Type B pancreatic cell (in vitro differentiated cells): ENCODE measurements at regions not wholly inside any gene's neighbourhood (a gene's known extent, or its start where the extent isn't known, plus 50 kb on each side); places are given as distances from the start of the nearest gene placed in this dataset.

Experiments used
- DNase-seq: peaks from one replicate; pipeline ENCODE4 v3.0.0; 2021; ENCODE audit warnings: mixed read lengths; ENCODE audit not compliant: unreplicated experiment; ENCODE audit errors: extremely low spot score
- H3K27ac Mint-ChIP-seq: 2 replicates; pipeline ENCODE4 v1.8.0; 2021; ENCODE audit warnings: mild to moderate bottlenecking, mixed read lengths
- H3K27me3 Mint-ChIP-seq: 2 replicates; pipeline ENCODE4 v1.8.0; 2021; ENCODE audit warnings: mixed read lengths
- H3K36me3 Mint-ChIP-seq: 2 replicates; pipeline ENCODE4 v1.8.0; 2021; ENCODE audit warnings: mixed read lengths
- H3K4me1 Mint-ChIP-seq: one replicate; pipeline ENCODE4 v1.8.0; 2021; ENCODE audit warnings: mixed read lengths; ENCODE audit not compliant: unreplicated experiment
- H3K4me3 Mint-ChIP-seq: 2 replicates; pipeline ENCODE4 v1.8.0; 2021; ENCODE audit warnings: mild to moderate bottlenecking, mixed read lengths
- H3K9me3 Mint-ChIP-seq: 2 replicates; pipeline ENCODE4 v1.8.0; 2021; ENCODE audit warnings: mixed read lengths
- TF ChIP-seq, protein P1 (sequence below): fragments of 200-600 bp; sonication (generic); conservative IDR thresholded peaks from 2 replicates; pipeline ENCODE4 v1.5.0; 2021; ENCODE audit warnings: antibody characterized with exemption, mild to moderate bottlenecking

DNA sequence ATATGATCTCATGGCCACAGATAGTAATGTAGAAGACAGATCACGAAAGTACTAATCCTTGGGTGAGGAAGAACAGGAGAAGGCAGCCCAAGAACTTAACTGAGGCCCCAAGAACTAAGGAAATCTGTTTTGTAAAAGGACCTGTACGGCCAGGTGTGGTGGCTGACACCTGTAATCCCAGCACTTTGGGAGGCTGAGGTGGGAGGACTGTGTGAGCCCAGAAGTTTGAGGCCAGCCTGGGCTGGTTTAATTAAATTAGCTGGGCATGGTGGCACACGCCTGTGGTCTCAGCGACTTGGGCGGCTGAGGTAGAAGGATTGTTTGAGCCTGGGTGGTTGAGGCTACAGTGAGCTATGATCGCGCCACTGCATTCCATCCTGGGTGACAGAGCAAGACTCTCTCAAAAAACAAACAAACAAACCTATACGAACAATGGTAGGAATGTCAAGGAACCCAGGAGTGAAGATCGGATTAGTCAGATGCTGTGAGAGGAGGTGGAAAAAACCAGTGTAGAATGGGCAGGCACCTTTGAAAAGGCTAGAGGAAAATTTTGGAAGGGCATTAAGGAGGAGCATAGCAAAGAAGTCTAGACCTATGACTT lies 283.8 kb upstream of the DMRT1 start:
- H3K27me3 Mint-ChIP-seq = no peaks in the 10 kb centered on the region
- no peak overlapping the region for H3K27ac Mint-ChIP-seq
- no peak overlapping the region for H3K4me3 Mint-ChIP-seq
- DNase-seq = no peak
- H3K36me3 Mint-ChIP-seq = no peaks in the 10 kb centered on the region
- TF ChIP-seq, protein P1, sequence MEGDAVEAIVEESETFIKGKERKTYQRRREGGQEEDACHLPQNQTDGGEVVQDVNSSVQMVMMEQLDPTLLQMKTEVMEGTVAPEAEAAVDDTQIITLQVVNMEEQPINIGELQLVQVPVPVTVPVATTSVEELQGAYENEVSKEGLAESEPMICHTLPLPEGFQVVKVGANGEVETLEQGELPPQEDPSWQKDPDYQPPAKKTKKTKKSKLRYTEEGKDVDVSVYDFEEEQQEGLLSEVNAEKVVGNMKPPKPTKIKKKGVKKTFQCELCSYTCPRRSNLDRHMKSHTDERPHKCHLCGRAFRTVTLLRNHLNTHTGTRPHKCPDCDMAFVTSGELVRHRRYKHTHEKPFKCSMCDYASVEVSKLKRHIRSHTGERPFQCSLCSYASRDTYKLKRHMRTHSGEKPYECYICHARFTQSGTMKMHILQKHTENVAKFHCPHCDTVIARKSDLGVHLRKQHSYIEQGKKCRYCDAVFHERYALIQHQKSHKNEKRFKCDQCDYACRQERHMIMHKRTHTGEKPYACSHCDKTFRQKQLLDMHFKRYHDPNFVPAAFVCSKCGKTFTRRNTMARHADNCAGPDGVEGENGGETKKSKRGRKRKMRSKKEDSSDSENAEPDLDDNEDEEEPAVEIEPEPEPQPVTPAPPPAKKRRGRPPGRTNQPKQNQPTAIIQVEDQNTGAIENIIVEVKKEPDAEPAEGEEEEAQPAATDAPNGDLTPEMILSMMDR = no peak
- H3K9me3 Mint-ChIP-seq = no peaks in the 10 kb centered on the region
- peaks cover 22% of the 10 kb centered on the region for H3K4me1 Mint-ChIP-seq

DNA sequence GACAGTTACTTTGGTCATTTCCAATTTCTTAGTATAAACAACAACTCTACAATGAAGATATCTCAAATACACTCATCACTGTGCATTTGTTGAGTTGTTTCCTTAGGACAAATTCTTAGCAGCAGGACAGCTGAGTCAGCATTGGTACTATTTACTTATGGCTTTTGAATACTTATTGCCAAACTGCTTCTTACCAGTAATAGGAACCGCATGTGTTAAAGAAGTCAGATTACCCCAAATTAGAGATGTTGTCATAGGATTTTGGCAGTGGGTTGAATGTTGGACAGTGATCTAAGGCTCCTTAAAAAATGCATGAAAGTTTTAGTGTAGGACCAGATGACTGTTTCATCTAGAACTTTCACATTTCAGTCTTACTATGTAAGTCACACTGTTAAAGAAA lies 280.1 kb upstream of the DMRT1 start:
- Mint-ChIP-seq H3K27ac (peak overlapping the region; percentile 9), H3K36me3 (peaks cover 7% of the 10 kb centered on the region), H3K27me3 (no peaks in the 10 kb centered on the region), H3K4me3 (no peak overlapping the region), H3K9me3 (no peaks in the 10 kb centered on the region), H3K4me1 (peaks cover 32% of the 10 kb centered on the region)
- TF ChIP-seq, protein P1 = no peak
- DNase-seq = no peak

DNA sequence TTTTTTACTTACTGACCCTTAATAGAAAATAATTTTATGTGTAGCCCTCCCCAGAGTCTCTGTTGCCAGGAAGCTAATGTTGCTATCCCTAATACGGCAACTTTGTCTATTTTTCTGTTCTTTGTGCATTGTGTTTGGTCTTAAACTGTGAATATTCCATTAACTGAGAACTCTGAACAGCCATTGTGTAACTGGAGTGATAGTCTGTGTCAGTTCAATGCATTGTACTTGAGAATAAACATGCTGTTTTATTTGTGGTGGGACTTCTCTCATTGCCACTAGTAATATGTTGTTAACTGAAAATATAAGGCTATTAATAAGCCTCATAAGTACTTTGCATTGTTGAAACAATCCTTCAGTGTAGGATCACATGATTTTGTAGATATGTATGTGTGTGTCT lies 278.3 kb upstream of the DMRT1 start:
- H3K36me3 Mint-ChIP-seq = peaks cover 24% of the 10 kb centered on the region
- H3K9me3 Mint-ChIP-seq = peaks cover 13% of the 10 kb centered on the region
- TF ChIP-seq, protein P1 = no peak
- H3K4me3 Mint-ChIP-seq = no peak overlapping the region
- no peaks in the 10 kb centered on the region for H3K27me3 Mint-ChIP-seq
- H3K4me1 Mint-ChIP-seq = peaks cover 44% of the 10 kb centered on the region
- H3K27ac Mint-ChIP-seq = no peak overlapping the region
- DNase-seq = no peak

DNA sequence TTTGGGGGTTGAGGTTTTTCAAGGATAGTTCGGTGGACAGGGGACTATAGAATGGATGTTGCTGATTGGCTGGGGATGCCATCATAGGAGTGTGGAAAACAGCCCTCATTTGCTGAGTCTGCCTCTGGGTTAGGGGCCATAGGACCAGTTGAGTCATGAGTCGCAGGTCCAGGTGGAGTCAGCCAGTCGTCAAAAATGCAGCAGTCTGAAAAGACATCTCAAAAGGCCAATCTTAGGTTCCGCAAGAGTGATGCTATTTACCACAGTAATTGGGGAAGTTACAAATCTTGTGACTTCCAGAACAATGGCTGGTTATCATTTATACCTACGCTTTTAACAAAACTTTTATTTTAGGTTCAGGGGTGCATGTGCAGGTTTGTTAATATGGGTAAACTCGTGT lies 276.0 kb upstream of the DMRT1 start:
- H3K27ac Mint-ChIP-seq = no peak overlapping the region
- H3K4me3 Mint-ChIP-seq = no peak overlapping the region
- H3K36me3 Mint-ChIP-seq = peaks cover 24% of the 10 kb centered on the region
- TF ChIP-seq, protein P1 = no peak
- H3K27me3 Mint-ChIP-seq = no peaks in the 10 kb centered on the region
- H3K9me3 Mint-ChIP-seq = peaks cover 13% of the 10 kb centered on the region
- peaks cover 44% of the 10 kb centered on the region for H3K4me1 Mint-ChIP-seq
- DNase-seq = no peak

DNA sequence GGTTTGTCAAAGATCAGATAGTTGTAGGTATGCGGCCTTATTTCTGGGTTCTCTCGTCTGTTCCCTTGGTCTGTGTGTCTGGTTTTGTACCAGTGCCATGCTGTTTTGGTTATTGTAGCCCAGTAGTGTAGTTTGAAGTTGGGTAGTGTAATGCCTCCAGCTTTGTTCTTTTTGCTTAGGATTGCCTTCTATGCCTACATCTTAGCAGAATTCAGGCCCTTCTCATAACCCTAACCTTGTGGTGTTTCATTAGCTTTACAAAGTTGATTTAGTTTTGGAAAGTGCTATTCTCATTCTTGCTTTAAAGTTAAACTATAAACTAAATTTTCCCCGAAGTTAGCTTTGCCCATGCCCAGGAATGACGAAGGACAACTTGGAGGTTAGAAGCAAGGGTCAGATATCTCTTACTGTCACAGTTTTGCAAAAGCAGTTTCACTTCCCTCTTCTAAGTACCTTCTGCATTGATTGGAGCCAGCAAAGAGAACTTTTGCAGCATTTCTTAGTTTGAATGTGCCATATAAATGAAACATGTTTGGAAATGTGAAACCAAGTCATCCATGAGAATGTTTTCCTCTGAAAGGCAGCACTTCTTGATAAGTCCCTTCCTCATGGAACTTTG lies 274.3 kb upstream of the DMRT1 start:
- no peak for DNase-seq
- peaks cover 24% of the 10 kb centered on the region for H3K36me3 Mint-ChIP-seq
- TF ChIP-seq, protein P1 = no peak
- H3K9me3 Mint-ChIP-seq = peaks cover 13% of the 10 kb centered on the region
- no peaks in the 10 kb centered on the region for H3K27me3 Mint-ChIP-seq
- peak overlapping the region; percentile 34 for H3K27ac Mint-ChIP-seq
- H3K4me1 Mint-ChIP-seq = peaks cover 41% of the 10 kb centered on the region
- no peak overlapping the region for H3K4me3 Mint-ChIP-seq
